Fibroblast of lung (primary cell): ENCODE measurements at regions not wholly inside any gene's neighbourhood (a gene's known extent, or its start where the extent isn't known, plus 50 kb on each side); places are given as distances from the start of the nearest gene placed in this dataset.
A peak's percentile ranks its signal among the peaks of the same experiment; 100 is the strongest.
"Not testable (repeated sequence)": the region's sequence is repeated elsewhere in the genome, so short reads cannot be mapped to it uniquely, and the experiment has no call there.

ENCODE experiments used
- DNase-seq, 2 donors: peaks; one replicate each; pipeline versions ENCODE4 v3.0.0 to v3.0.0-alpha.2; 2010; ENCODE audit warnings: low read depth in 2 of 2
- H2AFZ ChIP-seq: 2 replicates; pipeline ENCODE4 v1.5.1; 2012; ENCODE audit warnings: low read length, control low read depth, inconsistent platforms
- H3K27ac ChIP-seq: 2 replicates; pipeline ENCODE4 v1.5.1; 2011; ENCODE audit warnings: low read length, control low read depth; ENCODE audit not compliant: insufficient read depth
- H3K27me3 ChIP-seq: 2 replicates; pipeline ENCODE4 v1.5.1; 2011; ENCODE audit warnings: mild to moderate bottlenecking, low read length; ENCODE audit not compliant: control insufficient read depth, insufficient read depth
- H3K36me3 ChIP-seq: 2 replicates; pipeline ENCODE4 v1.5.1; 2011; ENCODE audit warnings: low read length; ENCODE audit not compliant: control insufficient read depth, insufficient read depth
- H3K4me1 ChIP-seq: 2 replicates; pipeline ENCODE4 v1.5.1; 2011; ENCODE audit warnings: low read length; ENCODE audit not compliant: control insufficient read depth, insufficient read depth; ENCODE audit errors: extremely low read depth
- H3K4me2 ChIP-seq: 2 replicates; pipeline ENCODE4 v1.5.1; 2011; ENCODE audit warnings: low read length, control low read depth; ENCODE audit not compliant: insufficient read depth; ENCODE audit errors: extremely low read depth
- H3K4me3 ChIP-seq, 4 experiments: fragments of 200-600 bp in 1 of 4; sonication (generic) in 1 of 4; replicated peaks in 1 of 4; 2 replicates each; pipeline ENCODE4 v1.5.1; 2011 to 2016; ENCODE audit warnings: low read length in 4 of 4, low read depth in 3 of 4, mild to moderate bottlenecking in 3 of 4, control low read depth in 2 of 4, inconsistent platforms in 1 of 4, mixed read lengths in 1 of 4; ENCODE audit not compliant: insufficient read depth in 1 of 4; ENCODE audit errors: control extremely low read depth in 1 of 4
- H3K79me2 ChIP-seq: 2 replicates; pipeline ENCODE4 v1.5.1; 2012; ENCODE audit warnings: mild to moderate bottlenecking, low read length, inconsistent platforms; ENCODE audit not compliant: control insufficient read depth, insufficient read depth
- H3K9ac ChIP-seq: 2 replicates; pipeline ENCODE4 v1.5.1; 2011; ENCODE audit warnings: mild to moderate bottlenecking, low read length, control low read depth; ENCODE audit not compliant: insufficient read depth
- H3K9me3 ChIP-seq: 2 replicates; pipeline ENCODE4 v1.5.1; 2012; ENCODE audit warnings: low read depth, low read length; ENCODE audit not compliant: control insufficient read depth, insufficient read depth
- H4K20me1 ChIP-seq: 2 replicates; pipeline ENCODE4 v1.5.1; 2011; ENCODE audit warnings: low read length; ENCODE audit not compliant: control insufficient read depth, insufficient read depth; ENCODE audit errors: extremely low read depth
- CTCF ChIP-seq, 2 donors: IDR thresholded peaks in 1 of 2; conservative IDR thresholded peaks in 1 of 2; 1 replicate in 1 of 2; 2 replicates in 1 of 2; pipeline ENCODE4 v1.5.1; 2011 to 2012; ENCODE audit warnings: low read length in 2 of 2, control low read depth in 1 of 2, inconsistent platforms in 1 of 2, low read depth in 1 of 2, mild to moderate bottlenecking in 1 of 2
- EZH2 ChIP-seq: IDR thresholded peaks from 2 replicates; pipeline ENCODE4 v1.5.1; 2012; ENCODE audit warnings: low read length, control low read depth, mild to moderate bottlenecking; ENCODE audit errors: missing control alignments

- H3K27me3 ChIP-seq = no peaks in the 10 kb centered on the region
- no peak overlapping the region for H3K9ac ChIP-seq
- H3K9me3 ChIP-seq = no peaks in the 10 kb centered on the region
- H3K79me2 ChIP-seq = no peaks in the 10 kb centered on the region
- no peaks in the 10 kb centered on the region for H3K36me3 ChIP-seq
- TF ChIP-seq EZH2 = no peak
- TF ChIP-seq CTCF (conservative IDR thresholded peaks at IDR 0.05 in 1 of 2, IDR thresholded peaks at IDR 0.05 in 1 of 2; ENCODE audit: low read depth in 1 of 2, low read length in 2 of 2) = no peak
- H3K4me3 ChIP-seq = no peak overlapping the region
- H3K27ac ChIP-seq = no peak overlapping the region
- no peaks in the 10 kb centered on the region for H4K20me1 ChIP-seq
- H3K4me1 ChIP-seq = no peaks in the 10 kb centered on the region
- H3K4me2 ChIP-seq = no peak overlapping the region
- peak; percentile 20 to 45 for DNase-seq
- no peak overlapping the region for H2AFZ ChIP-seq
Observed at GRCh38 chr11:37972691-37973090, 1374.7 kb upstream of the RAG2 start.

GRCh38 chr11:37969336-37969735 is 1371.3 kb upstream of the RAG2 start:
- not testable (repeated sequence) for H3K36me3 ChIP-seq, H3K9me3 ChIP-seq, H3K4me1 ChIP-seq, H3K79me2 ChIP-seq, H3K4me2 ChIP-seq, H3K27ac ChIP-seq, H3K9ac ChIP-seq, DNase-seq, H3K27me3 ChIP-seq, H3K4me3 ChIP-seq, H4K20me1 ChIP-seq, H2AFZ ChIP-seq

- DNase-seq = no peak
- Histone ChIP-seq H3K36me3 (no peaks in the 10 kb centered on the region), H3K27ac (no peak overlapping the region), H3K9ac (no peak overlapping the region), H3K4me3 (no peak overlapping the region), H3K4me1 (no peaks in the 10 kb centered on the region), H4K20me1 (no peaks in the 10 kb centered on the region), H3K9me3 (no peaks in the 10 kb centered on the region), H2AFZ (no peak overlapping the region), H3K4me2 (no peak overlapping the region), H3K79me2 (no peaks in the 10 kb centered on the region), H3K27me3 (no peaks in the 10 kb centered on the region)
- TF ChIP-seq EZH2 (no peak), CTCF (conservative IDR thresholded peaks at IDR 0.05 in 1 of 2, IDR thresholded peaks at IDR 0.05 in 1 of 2; ENCODE audit: low read depth in 1 of 2, low read length in 2 of 2) (no peak)
Observed at GRCh38 chr11:37968148-37968547, 1370.1 kb upstream of the RAG2 start.

GRCh38 chr11:37967635-37968034 is 1369.6 kb upstream of the RAG2 start:
- Histone ChIP-seq H3K4me3 (no peak overlapping the region), H3K79me2 (no peaks in the 10 kb centered on the region), H3K27ac (no peak overlapping the region), H2AFZ (no peak overlapping the region), H4K20me1 (no peaks in the 10 kb centered on the region), H3K36me3 (no peaks in the 10 kb centered on the region), H3K9me3 (no peaks in the 10 kb centered on the region), H3K27me3 (no peaks in the 10 kb centered on the region), H3K4me2 (no peak overlapping the region), H3K9ac (no peak overlapping the region), H3K4me1 (no peaks in the 10 kb centered on the region)
- TF ChIP-seq CTCF (conservative IDR thresholded peaks at IDR 0.05 in 1 of 2, IDR thresholded peaks at IDR 0.05 in 1 of 2; ENCODE audit: low read depth in 1 of 2, low read length in 2 of 2) (no peak), EZH2 (no peak)
- DNase-seq = no peak
